Spleen (tissue), 7 donors: ENCODE measurements at regions not wholly inside any gene's neighbourhood (a gene's known extent, or its start where the extent isn't known, plus 50 kb on each side); places are given as distances from the start of the nearest gene placed in this dataset.

ENCODE experiments used
- CTCF ChIP-seq, 11 experiments: fragments of 200-600 bp in 7 of 11; fragments of 450-650 bp in 4 of 11; sonication (generic) in 4 of 11; IDR thresholded peaks in 8 of 11; conservative IDR thresholded peaks in 3 of 11; 1 replicate in 7 of 11; 2 replicates in 4 of 11; pipeline versions ENCODE4 v1.4.0 to v1.8.0; 2016 to 2021; ENCODE audit warnings: antibody characterized with exemption in 11 of 11, inconsistent platforms in 4 of 11, mild to moderate bottlenecking in 1 of 11
- POLR2A ChIP-seq, 3 donors: fragments of 450-650 bp; IDR thresholded peaks; one replicate each; pipeline ENCODE4 v1.5.1; 2017; ENCODE audit warnings: antibody characterized with exemption in 3 of 3, mild to moderate bottlenecking in 1 of 3
- POLR2AphosphoS5 ChIP-seq, 3 donors: sonication (generic); formaldehyde crosslinking; IDR thresholded peaks; one replicate each; pipeline ENCODE4 v1.5.1; 2017; ENCODE audit warnings: antibody characterized with exemption in 3 of 3
- donor health status: DM: no; HTN: no; CAD: no; lungs with moderate emphysema.
- donor health status: DM: no; HTN: no; CAD: no.
- donor health status: DM: no; HTN: no; CAD: no.

- TF ChIP-seq CTCF (IDR thresholded peaks at IDR 0.05 in 8 of 11, conservative IDR thresholded peaks at IDR 0.05 in 3 of 11) (no peak), POLR2A (IDR thresholded peaks at IDR 0.05) (no peak), POLR2AphosphoS5 (IDR thresholded peaks at IDR 0.05) (no peak)
Measured at GRCh38 chr16:86378831-86379504, 131.4 kb upstream of the FOXF1 start.
